GM12878 (cell line): ENCODE measurements at regions not wholly inside any gene's neighbourhood (a gene's known extent, or its start where the extent isn't known, plus 50 kb on each side); places are given as distances from the start of the nearest gene placed in this dataset.

ENCODE experiments used
- ATAC-seq: fragments of 200-7000 bp; cut with Tn5 transposase; 3 replicates; pipeline ENCODE4 v1.9.1; 2020; ENCODE audit warnings: mild to moderate bottlenecking, moderate library complexity
- BruUV-seq: library from RNA; stranded (reverse); fragments of 400-500 nt; replicated peaks from 2 replicates; lab custom pipeline; 2021; lab: Mats Ljungman, UMichigan
- CTCF ChIA-PET: fragments of 300-600 bp; sonication (Branson Sonifier 250); formaldehyde crosslinking; extraction: SDS; loops from one replicate; lab custom pipeline; 2021; ENCODE audit warnings: inconsistent platforms; lab: Yijun Ruan, JAX
- POLR2A ChIA-PET: fragments of 350-600 bp; formaldehyde crosslinking; extraction: SDS; loops from one replicate; lab custom pipeline; 2021; ENCODE audit warnings: inconsistent platforms; lab: Charles Lee
- RAD21 ChIA-PET: fragments of 300-600 bp; sonication (Branson Sonifier 250); formaldehyde crosslinking; loops from one replicate; lab custom pipeline; 2023; ENCODE audit warnings: antibody characterized with exemption; ENCODE audit not compliant: unreplicated experiment; lab: Charles Lee
- SMC1A ChIA-PET: fragments of 300-600 bp; sonication (Branson Sonifier 250); formaldehyde crosslinking; loops from one replicate; lab custom pipeline; 2023; ENCODE audit not compliant: unreplicated experiment, uncharacterized antibody; lab: Charles Lee
- DNase-seq: peaks from one replicate; pipeline ENCODE4 v3.0.0-alpha.2; 2011; ENCODE audit warnings: low read depth, low spot score
- FAIRE-seq: peaks from 3 replicates; lab custom pipeline; 2011; peaks lifted over from hg19 to GRCh38; lab: Jason Lieb, UNC
- H2AFZ ChIP-seq: 2 replicates; pipeline ENCODE4 v1.6.0; 2011; ENCODE audit warnings: low read depth, low read length, control low read depth; ENCODE audit not compliant: control insufficient read depth
- H3K27ac ChIP-seq: 2 replicates; pipeline ENCODE4 v1.5.1; 2011; ENCODE audit warnings: control low read depth; ENCODE audit not compliant: control insufficient read depth, insufficient read depth
- H3K27me3 ChIP-seq, 2 experiments: replicated peaks in 1 of 2; 2 replicates each; pipeline versions ENCODE4 v1.6.0 to v1.6.1; 2011; ENCODE audit warnings: low read length in 1 of 2; ENCODE audit not compliant: control insufficient read depth in 2 of 2, insufficient read depth in 2 of 2
- H3K36me3 ChIP-seq, 2 experiments: 2 replicates each; pipeline ENCODE4 v1.5.1; 2011; ENCODE audit warnings: low read length in 1 of 2; ENCODE audit not compliant: control insufficient read depth in 2 of 2, insufficient read depth in 2 of 2
- H3K4me1 ChIP-seq: 2 replicates; pipeline ENCODE4 v1.6.1; 2011; ENCODE audit warnings: mild to moderate bottlenecking, low read length, moderate library complexity, mixed read lengths; ENCODE audit not compliant: control insufficient read depth, insufficient read depth
- H3K4me2 ChIP-seq: 2 replicates; pipeline ENCODE4 v1.6.0; 2011; ENCODE audit warnings: control low read depth; ENCODE audit not compliant: control insufficient read depth, insufficient read depth
- H3K4me3 ChIP-seq: fragments of 200-600 bp; sonication (generic); 2 replicates; pipeline ENCODE4 v1.5.1; 2016
- H3K79me2 ChIP-seq: 2 replicates; pipeline ENCODE4 v1.6.0; 2011; ENCODE audit warnings: low read length; ENCODE audit not compliant: control insufficient read depth, insufficient read depth
- H3K9ac ChIP-seq: 2 replicates; pipeline ENCODE4 v1.8.0; 2011; ENCODE audit warnings: low read length, control low read depth, mixed read lengths; ENCODE audit not compliant: control insufficient read depth, insufficient read depth
- H3K9me3 ChIP-seq: replicated peaks from 3 replicates; pipeline ENCODE4 v1.5.1; 2011; ENCODE audit warnings: mild to moderate bottlenecking, low read length; ENCODE audit not compliant: control insufficient read depth, insufficient read depth
- H4K20me1 ChIP-seq: 2 replicates; pipeline ENCODE4 v1.6.0; 2011; ENCODE audit not compliant: control insufficient read depth, insufficient read depth
- BCLAF1 ChIP-seq: fragments of 450-650 bp; IDR thresholded peaks from 2 replicates; pipeline ENCODE4 v1.6.1; 2017; ENCODE audit warnings: antibody characterized with exemption, mild to moderate bottlenecking, moderate library complexity
- DPF2 ChIP-seq: fragments of 450-650 bp; IDR thresholded peaks from 2 replicates; pipeline ENCODE4 v1.6.1; 2017; ENCODE audit warnings: mild to moderate bottlenecking
- IKZF2 ChIP-seq, 2 experiments: fragments of 450-650 bp; IDR thresholded peaks; 2 replicates each; pipeline ENCODE4 v1.6.1; 2017; ENCODE audit warnings: mild to moderate bottlenecking in 2 of 2, moderate library complexity in 2 of 2
- POU2F2 ChIP-seq: IDR thresholded peaks from 3 replicates; pipeline ENCODE4 v1.6.1; 2011; ENCODE audit warnings: low read depth, mild to moderate bottlenecking, low read length, borderline replicate concordance
- WGBS: methylation state at CpG from one replicate; pipeline ENCODE4 v1.1.6; 2016; ENCODE audit warnings: low lambda C conversion rate; ENCODE audit not compliant: insufficient replicate concordance, insufficient coverage; ENCODE audit errors: missing lambda C conversion rate; 5-methylcytosine and 5-hydroxymethylcytosine counted together
- in situ Hi-C: fragments of 300-500 bp; cut with MboI; formaldehyde crosslinking; loops from 9 replicates; pipeline ENCODE4 v1.14.3; 2018; ENCODE audit warnings: mixed read lengths
- intact Hi-C: fragments of 100-400 bp; cut with micrococcal nuclease; formaldehyde crosslinking; loops from one replicate; pipeline ENCODE4 v1.14.2; 2022; ENCODE audit not compliant: unreplicated experiment
- TF ChIP-seq, protein P1 (sequence below): fragments of 450-650 bp; IDR thresholded peaks from 2 replicates; pipeline ENCODE4 v1.6.1; 2014; ENCODE audit warnings: mild to moderate bottlenecking

- ChIA-PET RAD21 (no interaction called here), CTCF (no interaction called here), SMC1A (no interaction called here), POLR2A (no interaction called here)
- Histone ChIP-seq H3K36me3 (no peaks in the 10 kb centered on the region), H2AFZ (no peak overlapping the region), H3K79me2 (no peaks in the 10 kb centered on the region), H3K9ac (no peak overlapping the region), H3K9me3 (no peaks in the 10 kb centered on the region), H3K27me3 (no peaks in the 10 kb centered on the region), H3K4me2 (no peak overlapping the region), H4K20me1 (no peaks in the 10 kb centered on the region), H3K4me3 (no peak overlapping the region), H3K27ac (no peak overlapping the region), H3K4me1 (no peaks in the 10 kb centered on the region)
- FAIRE-seq: no peak
- ATAC-seq: no peak
- in situ Hi-C loops (no loop called here), intact Hi-C loops (no loop called here)
- WGBS: 19% methylated on average over 8 of the region's 8 CpGs
- BruUV-seq: no TSS peak
- TF ChIP-seq DPF2 (no peak), IKZF2 (IDR thresholded peaks at IDR 0.05) (no peak), BCLAF1 (no peak), POU2F2 (no peak)
- TF ChIP-seq, protein P1, sequence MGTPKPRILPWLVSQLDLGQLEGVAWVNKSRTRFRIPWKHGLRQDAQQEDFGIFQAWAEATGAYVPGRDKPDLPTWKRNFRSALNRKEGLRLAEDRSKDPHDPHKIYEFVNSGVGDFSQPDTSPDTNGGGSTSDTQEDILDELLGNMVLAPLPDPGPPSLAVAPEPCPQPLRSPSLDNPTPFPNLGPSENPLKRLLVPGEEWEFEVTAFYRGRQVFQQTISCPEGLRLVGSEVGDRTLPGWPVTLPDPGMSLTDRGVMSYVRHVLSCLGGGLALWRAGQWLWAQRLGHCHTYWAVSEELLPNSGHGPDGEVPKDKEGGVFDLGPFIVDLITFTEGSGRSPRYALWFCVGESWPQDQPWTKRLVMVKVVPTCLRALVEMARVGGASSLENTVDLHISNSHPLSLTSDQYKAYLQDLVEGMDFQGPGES: no peak
- DNase-seq: no peak
Measured at GRCh38 chr6:168221497-168222079, 98.0 kb downstream of the DACT2 start.
